GM12878 (cell line): ENCODE measurements at regions not wholly inside any gene's neighbourhood (a gene's known extent, or its start where the extent isn't known, plus 50 kb on each side); places are given as distances from the start of the nearest gene placed in this dataset.

ENCODE experiments used
- ATAC-seq: fragments of 200-7000 bp; cut with Tn5 transposase; 3 replicates; pipeline ENCODE4 v1.9.1; 2020; ENCODE audit warnings: mild to moderate bottlenecking, moderate library complexity
- BruUV-seq: library from RNA; stranded (reverse); fragments of 400-500 nt; replicated peaks from 2 replicates; lab custom pipeline; 2021; lab: Mats Ljungman, UMichigan
- CTCF ChIA-PET: fragments of 300-600 bp; sonication (Branson Sonifier 250); formaldehyde crosslinking; extraction: SDS; loops from one replicate; lab custom pipeline; 2021; ENCODE audit warnings: inconsistent platforms; lab: Yijun Ruan, JAX
- POLR2A ChIA-PET: fragments of 350-600 bp; formaldehyde crosslinking; extraction: SDS; loops from one replicate; lab custom pipeline; 2021; ENCODE audit warnings: inconsistent platforms; lab: Charles Lee
- RAD21 ChIA-PET: fragments of 300-600 bp; sonication (Branson Sonifier 250); formaldehyde crosslinking; loops from one replicate; lab custom pipeline; 2023; ENCODE audit warnings: antibody characterized with exemption; ENCODE audit not compliant: unreplicated experiment; lab: Charles Lee
- SMC1A ChIA-PET: fragments of 300-600 bp; sonication (Branson Sonifier 250); formaldehyde crosslinking; loops from one replicate; lab custom pipeline; 2023; ENCODE audit not compliant: unreplicated experiment, uncharacterized antibody; lab: Charles Lee
- DNase-seq: peaks from one replicate; pipeline ENCODE4 v3.0.0-alpha.2; 2011; ENCODE audit warnings: low read depth, low spot score
- FAIRE-seq: peaks from 3 replicates; lab custom pipeline; 2011; peaks lifted over from hg19 to GRCh38; lab: Jason Lieb, UNC
- H2AFZ ChIP-seq: 2 replicates; pipeline ENCODE4 v1.6.0; 2011; ENCODE audit warnings: low read depth, low read length, control low read depth; ENCODE audit not compliant: control insufficient read depth
- H3K27ac ChIP-seq: 2 replicates; pipeline ENCODE4 v1.5.1; 2011; ENCODE audit warnings: control low read depth; ENCODE audit not compliant: control insufficient read depth, insufficient read depth
- H3K27me3 ChIP-seq, 2 experiments: replicated peaks in 1 of 2; 2 replicates each; pipeline versions ENCODE4 v1.6.0 to v1.6.1; 2011; ENCODE audit warnings: low read length in 1 of 2; ENCODE audit not compliant: control insufficient read depth in 2 of 2, insufficient read depth in 2 of 2
- H3K36me3 ChIP-seq, 2 experiments: 2 replicates each; pipeline ENCODE4 v1.5.1; 2011; ENCODE audit warnings: low read length in 1 of 2; ENCODE audit not compliant: control insufficient read depth in 2 of 2, insufficient read depth in 2 of 2
- H3K4me1 ChIP-seq: 2 replicates; pipeline ENCODE4 v1.6.1; 2011; ENCODE audit warnings: mild to moderate bottlenecking, low read length, moderate library complexity, mixed read lengths; ENCODE audit not compliant: control insufficient read depth, insufficient read depth
- H3K4me2 ChIP-seq: 2 replicates; pipeline ENCODE4 v1.6.0; 2011; ENCODE audit warnings: control low read depth; ENCODE audit not compliant: control insufficient read depth, insufficient read depth
- H3K4me3 ChIP-seq: fragments of 200-600 bp; sonication (generic); 2 replicates; pipeline ENCODE4 v1.5.1; 2016
- H3K79me2 ChIP-seq: 2 replicates; pipeline ENCODE4 v1.6.0; 2011; ENCODE audit warnings: low read length; ENCODE audit not compliant: control insufficient read depth, insufficient read depth
- H3K9ac ChIP-seq: 2 replicates; pipeline ENCODE4 v1.8.0; 2011; ENCODE audit warnings: low read length, control low read depth, mixed read lengths; ENCODE audit not compliant: control insufficient read depth, insufficient read depth
- H3K9me3 ChIP-seq: replicated peaks from 3 replicates; pipeline ENCODE4 v1.5.1; 2011; ENCODE audit warnings: mild to moderate bottlenecking, low read length; ENCODE audit not compliant: control insufficient read depth, insufficient read depth
- H4K20me1 ChIP-seq: 2 replicates; pipeline ENCODE4 v1.6.0; 2011; ENCODE audit not compliant: control insufficient read depth, insufficient read depth
- CBX5 ChIP-seq: sonication (generic); IDR thresholded peaks from 2 replicates; pipeline ENCODE4 v1.6.1; 2016; ENCODE audit warnings: low read depth, moderate library complexity, mild to moderate bottlenecking, inconsistent platforms
- CEBPB ChIP-seq, 2 experiments: fragments of 150-350 bp in 1 of 2; IDR thresholded peaks; 2 replicates each; pipeline ENCODE4 v1.6.1; 2012 to 2014; ENCODE audit warnings: low read depth in 2 of 2, low read length in 2 of 2, borderline replicate concordance in 1 of 2, inconsistent platforms in 1 of 2
- PML ChIP-seq: IDR thresholded peaks from 2 replicates; pipeline ENCODE4 v1.6.1; 2012; ENCODE audit warnings: low read length, inconsistent platforms
- RELA ChIP-seq: fragments of 450-650 bp; IDR thresholded peaks from 2 replicates; pipeline ENCODE4 v1.8.0; 2014; ENCODE audit warnings: borderline replicate concordance; ENCODE audit not compliant: partially characterized antibody
- WGBS: methylation state at CpG from one replicate; pipeline ENCODE4 v1.1.6; 2016; ENCODE audit warnings: low lambda C conversion rate; ENCODE audit not compliant: insufficient replicate concordance, insufficient coverage; ENCODE audit errors: missing lambda C conversion rate; 5-methylcytosine and 5-hydroxymethylcytosine counted together
- in situ Hi-C: fragments of 300-500 bp; cut with MboI; formaldehyde crosslinking; loops from 9 replicates; pipeline ENCODE4 v1.14.3; 2018; ENCODE audit warnings: mixed read lengths
- intact Hi-C: fragments of 100-400 bp; cut with micrococcal nuclease; formaldehyde crosslinking; loops from one replicate; pipeline ENCODE4 v1.14.2; 2022; ENCODE audit not compliant: unreplicated experiment

- DNase-seq (no peak), ATAC-seq (no peak), FAIRE-seq (no peak)
- in situ Hi-C loops (loop anchor here (5.0 kb wide), 1 partner anchor 946 kb away; no protein-coding TSS in a partner anchor), intact Hi-C loops (no loop called here)
- SMC1A ChIA-PET, result interaction anchor here (0.5 to 4.0 kb wide), 7 partner anchors 10 to 773 kb away, joined by 3 to 23 read pairs (median 5); no protein-coding TSS in a partner anchor
- Histone ChIP-seq H3K27ac (no peak overlapping the region), H3K36me3 (no peaks in the 10 kb centered on the region), H3K9ac (no peak overlapping the region), H3K4me3 (no peak overlapping the region), H3K4me1 (peaks cover 3% of the 10 kb centered on the region; the same call in 1 of the 2 replicates), H3K27me3 (no peaks in the 10 kb centered on the region), H3K9me3 (no peaks in the 10 kb centered on the region), H3K79me2 (no peaks in the 10 kb centered on the region), H3K4me2 (no peak overlapping the region), H4K20me1 (no peaks in the 10 kb centered on the region), H2AFZ (no peak overlapping the region)
- CTCF ChIA-PET, result interaction anchor here (1.0 to 3.8 kb wide), 5 partner anchors 8 to 754 kb away, joined by 3 to 15 read pairs (median 5); no protein-coding TSS in a partner anchor
- 89% methylated on average over 3 of the region's 3 CpGs for WGBS
- BruUV-seq, result no TSS peak
- POLR2A ChIA-PET, result interaction anchor here (1.5 kb wide), 1 partner anchor 19 kb away, joined by 4 read pairs; no protein-coding TSS in a partner anchor
- TF ChIP-seq CEBPB (IDR thresholded peaks at IDR 0.05; ENCODE audit: borderline replicate concordance in 1 of 2, low read depth in 2 of 2, low read length in 2 of 2) (no peak), PML (no peak), RELA (no peak)
- RAD21 ChIA-PET, result interaction anchor here (1.6 kb wide), 1 partner anchor 14 kb away, joined by 4 read pairs; no protein-coding TSS in a partner anchor
Observed at GRCh38 chr22:22181341-22181850, 63.2 kb upstream of the VPREB1 start.

- ATAC-seq, result no peak
- in situ Hi-C loops (loop anchor here (5.0 kb wide), 1 partner anchor 946 kb away; no protein-coding TSS in a partner anchor), intact Hi-C loops (no loop called here)
- Histone ChIP-seq H3K9ac (no peak overlapping the region), H2AFZ (no peak overlapping the region), H4K20me1 (no peaks in the 10 kb centered on the region), H3K4me2 (no peak overlapping the region), H3K4me1 (peaks cover 3% of the 10 kb centered on the region; the same call in 1 of the 2 replicates), H3K4me3 (no peak overlapping the region), H3K27me3 (no peaks in the 10 kb centered on the region), H3K9me3 (no peaks in the 10 kb centered on the region), H3K79me2 (no peaks in the 10 kb centered on the region), H3K36me3 (no peaks in the 10 kb centered on the region), H3K27ac (no peak overlapping the region)
- RAD21 ChIA-PET, result interaction anchor here (0.9 to 2.4 kb wide), 3 partner anchors 10 to 23 kb away, joined by 3 to 9 read pairs (median 3); no protein-coding TSS in a partner anchor
- POLR2A ChIA-PET, result interaction anchor here (1.1 kb wide), 1 partner anchor 13 kb away, joined by 5 read pairs; no protein-coding TSS in a partner anchor
- no TSS peak for BruUV-seq
- FAIRE-seq, result no peak
- CTCF ChIA-PET, result interaction anchor here (1.0 to 3.8 kb wide), 6 partner anchors 8 to 755 kb away, joined by 3 to 15 read pairs (median 3); no protein-coding TSS in a partner anchor
- WGBS, result 78% methylated on average over 5 of the region's 5 CpGs
- TF ChIP-seq CBX5, result no peak
- no peak for DNase-seq
- SMC1A ChIA-PET, result interaction anchor here (0.5 to 4.0 kb wide), 9 partner anchors 9 to 776 kb away, joined by 3 to 23 read pairs (median 4); no protein-coding TSS in a partner anchor
Observed at GRCh38 chr22:22180738-22181285, 63.8 kb upstream of the VPREB1 start.
